Small intestine (tissue), 7 donors: ENCODE measurements at regions not wholly inside any gene's neighbourhood (a gene's known extent, or its start where the extent isn't known, plus 50 kb on each side); places are given as distances from the start of the nearest gene placed in this dataset.

Source experiments
- DNase-seq, 2 donors: peaks; one replicate each; pipeline versions ENCODE4 v3.0.0 to v3.0.0-alpha.2; 2013
- FAIRE-seq: peaks from 2 replicates; lab custom pipeline; 2012; peaks lifted over from hg19 to GRCh38; lab: Jason Lieb, UNC
- H3K27ac ChIP-seq, 3 donors: one replicate each; pipeline ENCODE4 v1.5.1; 2013; ENCODE audit warnings: low read length in 2 of 3, mild to moderate bottlenecking in 2 of 3, control low read depth in 1 of 3, inconsistent platforms in 1 of 3, low read depth in 1 of 3, moderate library complexity in 1 of 3
- H3K27me3 ChIP-seq, 3 donors: one replicate each; pipeline ENCODE4 v1.6.1; 2013; ENCODE audit warnings: low read length in 3 of 3, inconsistent platforms in 1 of 3; ENCODE audit not compliant: control insufficient read depth in 3 of 3, insufficient read depth in 3 of 3
- H3K36me3 ChIP-seq, 3 donors: one replicate each; pipeline ENCODE4 v1.6.1; 2013; ENCODE audit warnings: low read length in 3 of 3, inconsistent platforms in 1 of 3, low read depth in 1 of 3, mild to moderate bottlenecking in 1 of 3, moderate library complexity in 1 of 3; ENCODE audit not compliant: control insufficient read depth in 3 of 3, insufficient read depth in 2 of 3
- H3K4me1 ChIP-seq, 3 donors: one replicate each; pipeline ENCODE4 v1.6.1; 2013; ENCODE audit warnings: low read length in 2 of 3, inconsistent platforms in 1 of 3, low read depth in 1 of 3, mild to moderate bottlenecking in 1 of 3, moderate library complexity in 1 of 3; ENCODE audit not compliant: control insufficient read depth in 3 of 3, insufficient read depth in 2 of 3
- H3K4me3 ChIP-seq, 3 donors: one replicate each; pipeline ENCODE4 v1.5.1; 2013; ENCODE audit warnings: low read length in 3 of 3, control low read depth in 1 of 3, inconsistent platforms in 1 of 3, low read depth in 1 of 3, mild to moderate bottlenecking in 1 of 3, moderate library complexity in 1 of 3
- H3K9me3 ChIP-seq, 2 donors: one replicate each; pipeline ENCODE4 v1.6.1; 2013; ENCODE audit warnings: low read depth in 1 of 2, low read length in 1 of 2; ENCODE audit not compliant: control insufficient read depth in 2 of 2, insufficient read depth in 1 of 2
- WGBS, 3 donors: extraction: QIAGEN DNeasy Blood & Tissue Kit; methylation state at CpG; one replicate each; pipeline ENCODE4 v1.1.7; 2013; 5-methylcytosine and 5-hydroxymethylcytosine counted together
- donor health status: healthy with polysubstance abuse.
- donor health status: control.
- donor health status: control.
- donor health status: Bipolar disorder and iron deficiency.
- donor health status: healthy.

DNA sequence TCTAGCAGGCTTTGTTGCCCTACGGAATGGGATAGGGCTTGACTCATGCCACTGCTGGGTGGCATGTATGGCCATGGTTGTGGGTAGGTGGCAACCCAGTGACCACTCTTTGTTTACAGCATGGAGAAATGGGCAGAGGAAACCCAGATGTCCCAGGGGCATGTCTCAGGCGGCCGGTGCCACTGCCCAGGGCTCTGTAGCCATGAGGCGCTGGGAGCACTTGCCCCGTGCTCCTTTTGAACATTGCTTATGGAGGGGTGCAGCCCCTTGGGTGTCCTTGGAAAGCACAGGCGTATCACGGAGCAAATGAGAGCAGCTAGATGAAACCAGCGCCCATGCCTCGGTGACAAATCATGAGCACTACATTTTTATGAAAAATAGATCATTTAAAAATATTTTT, 212.5 kb upstream of the ECI2 start:
- Histone ChIP-seq H3K27me3 (no peaks in the 10 kb centered on the region), H3K9me3 (no peaks in the 10 kb centered on the region), H3K36me3 (no peaks in the 10 kb centered on the region), H3K27ac (no peak overlapping the region), H3K4me1 (no peaks in the 10 kb centered on the region), H3K4me3 (no peak overlapping the region)
- 86 to 92% (median 89%) methylated on average over 9 of the region's 9 CpGs for WGBS, 3 donors
- DNase-seq (no peak), FAIRE-seq (no peak)

DNA sequence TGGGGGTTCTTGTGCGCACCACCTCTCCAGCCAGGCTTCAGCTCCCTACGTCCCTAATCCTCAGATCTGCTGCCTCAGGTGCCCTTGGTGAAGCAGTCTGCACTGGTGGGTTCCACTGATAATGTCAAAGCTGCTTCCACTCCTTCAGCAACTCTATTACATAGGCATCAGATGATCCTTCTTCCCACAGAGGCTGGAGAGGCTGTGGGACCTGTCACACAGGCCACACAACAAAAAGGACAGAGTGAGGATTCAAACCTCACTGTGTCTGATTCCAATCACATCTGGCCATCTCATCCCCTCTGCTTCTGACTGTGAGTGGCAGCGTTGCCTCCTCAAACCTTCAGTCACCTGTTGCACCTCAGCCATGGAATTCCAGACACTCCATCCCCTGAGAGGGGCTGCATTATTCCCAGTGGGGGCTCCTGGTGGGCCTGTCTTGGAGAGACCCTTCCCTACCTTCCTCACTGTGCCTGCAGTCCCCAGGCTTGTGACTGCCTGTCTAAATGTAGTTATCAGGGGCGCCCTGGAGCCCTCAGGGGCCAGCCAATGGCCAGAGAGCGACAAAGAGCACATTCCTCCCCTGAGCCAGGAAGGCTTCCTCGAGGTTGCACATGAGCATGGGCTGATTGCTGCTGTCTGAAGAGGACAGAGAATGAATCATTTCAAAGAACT, 211.4 kb upstream of the ECI2 start:
- no peak overlapping the region for H3K4me3 ChIP-seq
- peak in 1 of 2 donors; percentile 54 for DNase-seq
- no peak overlapping the region for H3K27ac ChIP-seq
- no peaks in the 10 kb centered on the region for H3K27me3 ChIP-seq
- WGBS, 3 donors, result 62 to 80% (median 62%) methylated on average over 6 of the region's 6 CpGs
- H3K4me1 ChIP-seq, result no peaks in the 10 kb centered on the region
- H3K36me3 ChIP-seq, result no peaks in the 10 kb centered on the region
- no peak for FAIRE-seq
- no peaks in the 10 kb centered on the region for H3K9me3 ChIP-seq

DNA sequence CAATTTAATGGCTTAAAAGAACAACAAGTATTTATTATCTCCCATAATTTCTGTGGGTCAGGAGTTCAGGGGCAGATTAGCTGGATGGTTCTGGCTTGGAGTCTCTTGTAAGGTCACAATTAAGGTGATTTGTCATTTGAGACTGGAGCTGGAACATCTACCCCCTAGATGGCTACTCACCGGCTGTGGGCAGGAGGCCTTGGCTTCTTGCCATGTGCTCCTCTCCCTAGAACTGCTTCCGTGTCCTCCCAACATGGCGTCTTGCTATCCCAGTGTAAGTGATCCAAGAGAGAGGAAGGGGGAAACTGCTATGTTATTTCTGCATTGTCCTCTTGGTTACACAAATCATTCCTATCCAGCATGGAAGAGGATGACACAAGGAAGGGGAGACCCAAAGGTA, 210.2 kb upstream of the ECI2 start:
- H3K9me3 ChIP-seq, result no peaks in the 10 kb centered on the region
- FAIRE-seq (no peak), DNase-seq (no peak)
- 87 to 96% (median 87%) methylated on average over 3 of the region's 3 CpGs for WGBS, 3 donors
- no peak overlapping the region for H3K4me3 ChIP-seq
- no peak overlapping the region for H3K27ac ChIP-seq
- no peaks in the 10 kb centered on the region for H3K36me3 ChIP-seq
- H3K4me1 ChIP-seq, result no peaks in the 10 kb centered on the region
- no peaks in the 10 kb centered on the region for H3K27me3 ChIP-seq

DNA sequence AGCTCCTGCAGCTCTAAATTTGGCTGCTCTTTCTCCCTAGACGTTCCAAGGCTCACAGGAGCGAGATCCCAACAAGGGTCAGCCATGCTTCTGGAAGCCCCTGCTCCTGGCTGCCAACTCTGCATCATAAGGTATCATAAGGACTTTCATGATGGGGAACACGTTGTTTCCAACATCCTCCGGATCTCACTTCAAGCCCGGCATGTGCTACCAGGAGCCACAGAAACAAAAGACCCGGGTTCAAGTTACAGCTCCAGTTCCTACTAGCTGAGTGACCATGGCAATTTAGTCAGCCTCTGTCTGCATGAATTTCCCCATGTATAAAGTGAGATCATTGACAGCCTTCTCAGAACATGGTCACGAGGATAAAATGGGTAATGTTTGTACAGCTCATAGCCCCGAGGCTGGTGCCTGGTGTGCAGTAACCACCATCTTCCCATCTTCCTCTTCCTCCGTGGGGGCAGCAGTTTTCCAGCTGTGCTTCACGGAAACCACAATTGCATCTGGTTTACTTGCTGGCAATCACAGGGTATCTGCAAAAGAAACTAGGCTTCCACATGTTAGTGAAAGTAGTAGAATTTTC, 209.0 kb upstream of the ECI2 start:
- WGBS, 3 donors, result 71 to 78% (median 76%) methylated on average over 10 of the region's 10 CpGs
- FAIRE-seq, result no peak
- no peak overlapping the region for H3K4me3 ChIP-seq
- H3K27me3 ChIP-seq, result no peaks in the 10 kb centered on the region
- no peaks in the 10 kb centered on the region for H3K9me3 ChIP-seq
- H3K4me1 ChIP-seq, result no peaks in the 10 kb centered on the region
- H3K27ac ChIP-seq, result no peak overlapping the region
- no peak for DNase-seq
- no peaks in the 10 kb centered on the region for H3K36me3 ChIP-seq

DNA sequence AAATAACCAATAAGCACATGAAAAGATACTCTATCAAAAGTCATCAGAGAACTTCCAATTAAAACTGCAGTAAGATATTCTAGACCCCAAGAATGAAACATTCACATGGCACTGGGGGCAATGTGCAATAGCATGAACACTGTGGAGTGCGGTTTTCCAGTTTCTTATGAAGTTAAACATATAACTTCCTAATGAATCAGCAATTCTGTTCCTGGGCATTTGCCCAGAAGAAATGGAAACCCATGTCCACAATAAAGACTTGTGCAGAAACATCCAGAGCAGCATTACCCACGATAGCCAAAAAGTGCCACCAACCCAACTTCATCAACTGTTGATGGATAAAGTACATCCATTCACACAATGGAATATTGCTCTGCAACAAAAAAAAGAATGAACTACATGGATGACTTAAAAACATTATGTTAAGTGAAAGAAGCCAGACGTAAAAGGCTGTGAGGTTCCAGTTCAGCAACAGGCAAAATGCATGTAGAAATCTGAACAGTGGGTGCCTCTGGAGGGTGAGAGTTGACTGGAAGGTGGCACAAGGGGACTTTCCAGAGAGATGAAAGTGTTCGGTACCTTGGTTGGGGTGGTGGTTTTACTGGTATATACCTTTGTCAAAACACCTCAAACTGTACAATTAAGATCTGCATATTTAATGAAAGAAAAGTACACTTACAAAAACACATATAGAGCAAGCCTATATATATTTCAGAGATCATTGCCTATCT, 207.2 kb upstream of the ECI2 start:
- no peaks in the 10 kb centered on the region for H3K36me3 ChIP-seq
- H3K27ac ChIP-seq, result no peak overlapping the region
- no peaks in the 10 kb centered on the region for H3K9me3 ChIP-seq
- H3K4me1 ChIP-seq, result no peaks in the 10 kb centered on the region
- DNase-seq, result no peak
- H3K4me3 ChIP-seq, result no peak overlapping the region
- FAIRE-seq, result no peak
- 82 to 89% (median 83%) methylated on average over 4 of the region's 4 CpGs for WGBS, 3 donors
- no peaks in the 10 kb centered on the region for H3K27me3 ChIP-seq

DNA sequence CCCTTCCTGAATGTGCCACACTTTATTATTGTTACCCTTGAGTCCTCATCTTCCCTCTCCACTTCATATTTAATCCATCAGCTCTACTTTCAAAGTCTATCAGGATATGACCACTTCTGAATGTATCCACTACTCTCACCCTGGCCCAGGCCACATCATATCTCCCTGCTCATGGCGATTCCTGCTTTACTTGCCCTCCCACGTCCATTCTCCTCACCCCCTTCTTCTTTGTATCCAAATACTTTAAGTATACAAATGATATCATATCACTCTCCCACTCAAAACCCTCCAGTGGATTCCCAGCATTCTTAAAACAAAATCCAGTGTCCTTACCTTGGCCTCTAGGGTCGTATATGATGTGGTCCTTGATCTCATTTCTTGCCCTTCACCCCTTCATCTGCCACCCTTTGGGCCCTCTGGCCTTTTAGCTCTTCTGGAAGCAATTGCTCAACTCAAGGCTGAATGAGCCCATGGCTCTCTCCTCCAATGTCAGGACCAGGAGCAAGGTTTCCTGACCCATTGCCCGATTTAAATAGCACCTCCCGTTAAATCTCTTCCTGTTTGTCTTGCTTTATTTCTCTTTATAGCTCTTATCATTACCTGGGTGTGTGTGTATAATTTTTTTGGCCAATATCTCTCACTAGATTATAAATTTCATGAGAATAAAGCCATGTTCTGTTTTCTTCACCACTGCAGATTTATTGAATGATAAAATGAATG, 205.9 kb upstream of the ECI2 start:
- no peaks in the 10 kb centered on the region for H3K4me1 ChIP-seq
- no peak for FAIRE-seq

DNA sequence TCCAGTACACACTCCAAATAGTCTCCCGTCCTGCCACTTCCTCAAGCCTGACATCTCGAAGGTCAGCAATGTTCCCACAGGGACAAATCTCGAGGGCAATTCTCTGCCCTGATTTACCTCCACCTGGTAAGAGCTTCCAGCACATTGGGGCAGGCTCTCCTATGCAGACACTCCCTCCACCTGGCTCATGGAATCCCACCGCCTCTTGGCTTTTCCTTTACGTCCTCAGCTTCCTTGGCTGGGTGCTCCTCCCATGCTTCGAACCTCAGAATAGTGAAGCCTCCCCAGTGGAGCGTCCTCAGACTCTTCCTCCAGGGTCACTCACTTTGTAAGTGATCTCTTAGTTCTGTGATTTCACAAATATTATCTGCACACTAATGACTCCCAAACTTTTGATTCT, 205.2 kb upstream of the ECI2 start:
- Histone ChIP-seq H3K4me1 (no peaks in the 10 kb centered on the region), H3K27ac (no peak overlapping the region), H3K36me3 (no peaks in the 10 kb centered on the region), H3K4me3 (no peak overlapping the region), H3K9me3 (no peaks in the 10 kb centered on the region), H3K27me3 (no peaks in the 10 kb centered on the region)
- DNase-seq, result no peak
- WGBS, 3 donors, result 81 to 92% (median 92%) methylated on average over 7 of the region's 7 CpGs
- no peak for FAIRE-seq

More for the DNA sequence above, 205.9 kb upstream of the ECI2 start:
- 36 to 61% (median 55%) methylated on average over 5 of the region's 5 CpGs for WGBS, 3 donors
- Histone ChIP-seq H3K27ac (no peak overlapping the region), H3K4me3 (no peak overlapping the region), H3K9me3 (no peaks in the 10 kb centered on the region), H3K36me3 (no peaks in the 10 kb centered on the region), H3K27me3 (no peaks in the 10 kb centered on the region)
- no peak for DNase-seq

DNA sequence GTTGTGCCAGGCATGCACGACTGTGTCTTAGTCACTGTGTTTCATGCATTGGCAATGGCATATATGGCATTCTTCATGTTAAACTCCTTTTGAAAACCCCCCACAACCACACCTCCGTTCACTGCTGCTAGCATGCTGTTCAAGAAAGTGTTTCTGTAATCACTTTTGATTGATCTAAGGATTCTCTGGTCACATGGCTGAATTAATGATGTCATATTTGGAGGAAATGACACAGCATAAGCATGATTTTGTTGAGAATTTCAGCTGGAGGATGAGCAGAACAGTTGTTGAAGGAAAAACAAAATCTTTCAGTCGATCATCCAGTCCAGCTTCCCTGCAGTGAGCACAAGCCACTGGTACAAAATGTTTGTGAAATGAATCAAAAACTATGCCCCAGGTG, 203.5 kb upstream of the ECI2 start:
- Histone ChIP-seq H3K4me1 (no peaks in the 10 kb centered on the region), H3K4me3 (no peak overlapping the region), H3K27ac (no peak overlapping the region), H3K27me3 (no peaks in the 10 kb centered on the region), H3K9me3 (no peaks in the 10 kb centered on the region), H3K36me3 (no peaks in the 10 kb centered on the region)
- FAIRE-seq, result no peak
- DNase-seq, result no peak
- WGBS, 3 donors, result 74 to 85% (median 77%) methylated on average over 3 of the region's 3 CpGs
